ENCODE measurements at regions not wholly inside any gene's neighbourhood (a gene's known extent, or its start where the extent isn't known, plus 50 kb on each side); places are given as distances from the start of the nearest gene placed in this dataset.
"Not testable (repeated sequence)": the region's sequence is repeated elsewhere in the genome, so short reads cannot be mapped to it uniquely, and the experiment has no call there.

DNA sequence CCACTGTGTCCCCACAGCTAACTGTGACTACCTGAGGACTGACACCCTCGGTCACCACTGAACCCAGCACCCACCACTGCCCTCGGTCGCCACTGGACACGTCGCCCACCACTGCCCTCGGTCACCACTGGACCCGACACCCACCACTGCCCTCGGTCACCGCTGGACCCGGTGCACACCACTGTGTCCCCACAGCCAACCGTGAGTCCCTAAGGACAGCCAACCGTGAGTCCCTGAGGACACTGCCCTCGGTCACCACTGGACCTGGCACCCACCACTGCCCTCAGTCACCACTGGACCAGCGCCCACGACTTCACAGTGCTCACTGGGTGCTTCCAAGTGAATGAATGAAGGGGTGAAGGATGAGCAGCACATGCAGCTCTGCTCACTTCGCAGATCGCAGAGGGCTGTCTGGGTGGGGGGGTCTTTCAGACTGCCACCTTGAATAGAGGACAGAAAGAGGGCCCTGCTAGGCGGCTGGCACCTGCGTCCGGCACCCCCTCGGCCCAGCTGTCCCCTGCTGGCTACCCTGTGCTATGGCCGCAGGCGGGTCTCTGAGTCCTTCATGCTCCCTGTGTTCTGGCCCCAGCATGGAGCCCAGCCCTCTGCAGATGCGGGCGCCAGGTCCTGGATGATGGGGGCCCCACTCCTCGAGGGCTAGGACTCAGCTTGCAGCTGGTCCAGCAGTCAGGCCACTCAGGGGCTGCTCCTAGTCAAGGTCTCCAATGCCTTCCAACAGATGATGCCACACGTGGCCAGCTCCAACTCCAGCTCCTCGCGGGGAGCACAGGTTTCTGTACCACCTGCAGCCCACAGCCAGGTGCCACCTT is 51.4 kb upstream of the GPC1 start:
- ATAC-seq (replicated peaks in 6 of 8) = no peak
- H3K4me3 ChIP-seq = no peak overlapping the region
- in situ Hi-C loops (cut with MboI; ENCODE audit: low pct_unique_long_range_greater_than_20kb in 2 of 9, low sequenced_read_pairs in 9 of 9, unreplicated experiment in 9 of 9) = no loop called here
- H3K27ac ChIP-seq = no peak overlapping the region
- 33 to 100% (median 86%) methylated on average over 1 to 11 of the region's 29 CpGs; no CpG with 5 or more reads in 5 of the 10 experiments for whole genome bisulfite sequencing, 10 experiments
- no peaks in the 10 kb centered on the region for H3K4me1 ChIP-seq (replicated peaks in 1 of 2)

- in situ Hi-C loops (cut with MboI; ENCODE audit: low pct_unique_long_range_greater_than_20kb in 2 of 9, low sequenced_read_pairs in 9 of 9, unreplicated experiment in 9 of 9) = no loop called here
- ATAC-seq (replicated peaks in 6 of 8) = no peak
- WGBS, 10 experiments = 50 to 100% (median 79%) methylated on average over 1 to 4 of the region's 15 CpGs; no CpG with 5 or more reads in 3 of the 10 experiments
- H3K4me1 ChIP-seq (replicated peaks in 1 of 2) = no peaks in the 10 kb centered on the region
- no peak overlapping the region for H3K4me3 ChIP-seq
- no peak overlapping the region for H3K27ac ChIP-seq
Measured at GRCh38 chr2:240384711-240385450, 50.6 kb upstream of the GPC1 start.

GRCh38 chr2:240385451-240386161 is 49.9 kb upstream of the GPC1 start:
- not testable (repeated sequence) for H3K4me1 ChIP-seq (replicated peaks in 1 of 2)
- ATAC-seq (replicated peaks in 6 of 8) = peak in 4 of 8 experiments; percentile 18 to 92 (median 80)

More at GRCh38 chr2:240385451-240386161, 49.9 kb upstream of the GPC1 start:
- in situ Hi-C loops (cut with MboI; ENCODE audit: low pct_unique_long_range_greater_than_20kb in 2 of 9, low sequenced_read_pairs in 9 of 9, unreplicated experiment in 9 of 9); H3K4me3 ChIP-seq; H3K27ac ChIP-seq: not testable (repeated sequence)
- no CpG with 5 or more reads among the region's 3 CpGs for WGBS, 10 experiments

Data from motor neuron (in vitro differentiated cells).